Aorta (tissue), 5 donors: ENCODE measurements at regions not wholly inside any gene's neighbourhood (a gene's known extent, or its start where the extent isn't known, plus 50 kb on each side); places are given as distances from the start of the nearest gene placed in this dataset.
A peak's percentile ranks its signal among the peaks of the same experiment; 100 is the strongest.

Source experiments
- ATAC-seq: fragments of 200-7000 bp; cut with Tn5 transposase; one replicate; pipeline ENCODE4 v1.9.1; 2022; ENCODE audit warnings: moderate library complexity; ENCODE audit not compliant: low FRiP score
- DNase-seq, 2 donors: peaks; one replicate each; pipeline ENCODE4 v3.0.0-alpha.2; 2020
- H3K27ac ChIP-seq, 2 donors: one replicate each; pipeline ENCODE4 v1.5.1; 2013; ENCODE audit warnings: low read length in 2 of 2, mild to moderate bottlenecking in 2 of 2, moderate library complexity in 2 of 2, control low read depth in 1 of 2, inconsistent platforms in 1 of 2, low read depth in 1 of 2
- H3K27me3 ChIP-seq, 2 donors: one replicate each; pipeline ENCODE4 v1.6.1; 2013; ENCODE audit warnings: control low read depth in 1 of 2, low read length in 1 of 2, mild to moderate bottlenecking in 1 of 2, moderate library complexity in 1 of 2; ENCODE audit not compliant: insufficient read depth in 2 of 2, control insufficient read depth in 1 of 2
- H3K36me3 ChIP-seq, 2 donors: one replicate each; pipeline ENCODE4 v1.6.1; 2013; ENCODE audit warnings: control low read depth in 1 of 2, low read length in 1 of 2, mild to moderate bottlenecking in 1 of 2; ENCODE audit not compliant: insufficient read depth in 2 of 2, control insufficient read depth in 1 of 2
- H3K4me1 ChIP-seq, 2 donors: one replicate each; pipeline ENCODE4 v1.6.1; 2013; ENCODE audit warnings: low read length in 2 of 2, control low read depth in 1 of 2, mild to moderate bottlenecking in 1 of 2, moderate library complexity in 1 of 2; ENCODE audit not compliant: insufficient read depth in 2 of 2, control insufficient read depth in 1 of 2
- H3K4me3 ChIP-seq, 2 donors: one replicate each; pipeline ENCODE4 v1.5.1; 2013; ENCODE audit warnings: low read length in 2 of 2, control low read depth in 1 of 2, mild to moderate bottlenecking in 1 of 2
- H3K9me3 ChIP-seq: one replicate; pipeline ENCODE4 v1.6.1; 2013; ENCODE audit warnings: mild to moderate bottlenecking, low read length; ENCODE audit not compliant: control insufficient read depth
- WGBS, 2 donors: extraction: QIAGEN DNeasy Blood & Tissue Kit; methylation state at CpG; one replicate each; pipeline ENCODE4 v1.1.7; 2013; 5-methylcytosine and 5-hydroxymethylcytosine counted together
- intact Hi-C, 2 donors: fragments of 100-400 bp; cut with DNase I; formaldehyde crosslinking; loops; one replicate each; pipeline versions ENCODE4 v1.14.2 to v1.15.0; 2022
- donor health status: healthy with polysubstance abuse.
- donor health status: Bipolar disorder and iron deficiency.
- donor health status: DM: no; HTN: no; CAD: no.
- donor health status: DM: no; HTN: no; CAD: no.
- donor health status: DM: yes; HTN: yes; CAD: no.

DNA sequence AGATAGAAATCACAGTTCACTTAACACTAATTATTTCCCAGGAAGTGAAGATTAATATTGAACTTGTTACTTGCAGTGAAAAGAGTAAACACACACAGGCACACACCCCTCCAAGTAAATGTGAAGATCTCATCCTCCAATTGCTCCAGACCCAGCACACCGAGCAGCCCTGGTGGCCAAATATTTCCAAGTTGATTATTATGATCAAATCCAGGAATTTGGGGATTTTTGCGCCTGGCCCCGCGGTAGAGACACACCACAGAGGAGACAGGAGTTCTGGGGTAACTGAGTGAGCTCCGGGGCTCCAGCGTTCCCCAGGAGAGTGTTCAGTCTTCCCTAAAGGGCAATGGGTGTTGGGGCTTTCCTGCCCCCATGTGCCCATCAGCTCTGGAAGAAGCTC lies 431.5 kb downstream of the BCL11B start:
- Histone ChIP-seq H3K27ac (no peak overlapping the region), H3K27me3 (no peaks in the 10 kb centered on the region), H3K4me1 (no peaks in the 10 kb centered on the region), H3K36me3 (no peaks in the 10 kb centered on the region), H3K9me3 (no peaks in the 10 kb centered on the region), H3K4me3 (no peak overlapping the region)
- no peak for DNase-seq
- WGBS, 2 donors = 79 to 85% methylated on average over 6 of the region's 6 CpGs
- ATAC-seq = no peak
- intact Hi-C loops = no loop called here

DNA sequence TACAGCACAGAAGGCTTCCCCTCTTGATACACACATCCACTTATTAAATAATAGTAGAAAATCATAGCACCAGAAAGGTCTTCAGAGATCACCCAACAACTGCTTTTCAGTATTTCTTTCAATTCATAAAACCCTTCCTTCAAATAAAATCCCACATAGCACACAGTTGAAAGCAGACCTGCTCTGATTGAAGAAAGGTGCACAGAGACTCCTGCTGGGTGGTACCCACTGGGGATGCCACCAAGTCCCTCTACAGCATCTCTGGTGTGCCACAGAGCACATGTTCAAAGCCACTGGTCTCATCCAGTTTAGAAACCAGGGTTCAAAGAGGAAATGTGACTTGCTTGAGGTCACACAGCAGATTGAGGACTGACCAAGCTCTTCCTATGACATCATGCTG lies 427.5 kb downstream of the BCL11B start:
- Histone ChIP-seq H3K27me3 (no peaks in the 10 kb centered on the region), H3K36me3 (no peaks in the 10 kb centered on the region), H3K27ac (no peak overlapping the region), H3K4me1 (no peaks in the 10 kb centered on the region), H3K9me3 (no peaks in the 10 kb centered on the region), H3K4me3 (no peak overlapping the region)
- no peak for ATAC-seq
- intact Hi-C loops = no loop called here
- DNase-seq = no peak

DNA sequence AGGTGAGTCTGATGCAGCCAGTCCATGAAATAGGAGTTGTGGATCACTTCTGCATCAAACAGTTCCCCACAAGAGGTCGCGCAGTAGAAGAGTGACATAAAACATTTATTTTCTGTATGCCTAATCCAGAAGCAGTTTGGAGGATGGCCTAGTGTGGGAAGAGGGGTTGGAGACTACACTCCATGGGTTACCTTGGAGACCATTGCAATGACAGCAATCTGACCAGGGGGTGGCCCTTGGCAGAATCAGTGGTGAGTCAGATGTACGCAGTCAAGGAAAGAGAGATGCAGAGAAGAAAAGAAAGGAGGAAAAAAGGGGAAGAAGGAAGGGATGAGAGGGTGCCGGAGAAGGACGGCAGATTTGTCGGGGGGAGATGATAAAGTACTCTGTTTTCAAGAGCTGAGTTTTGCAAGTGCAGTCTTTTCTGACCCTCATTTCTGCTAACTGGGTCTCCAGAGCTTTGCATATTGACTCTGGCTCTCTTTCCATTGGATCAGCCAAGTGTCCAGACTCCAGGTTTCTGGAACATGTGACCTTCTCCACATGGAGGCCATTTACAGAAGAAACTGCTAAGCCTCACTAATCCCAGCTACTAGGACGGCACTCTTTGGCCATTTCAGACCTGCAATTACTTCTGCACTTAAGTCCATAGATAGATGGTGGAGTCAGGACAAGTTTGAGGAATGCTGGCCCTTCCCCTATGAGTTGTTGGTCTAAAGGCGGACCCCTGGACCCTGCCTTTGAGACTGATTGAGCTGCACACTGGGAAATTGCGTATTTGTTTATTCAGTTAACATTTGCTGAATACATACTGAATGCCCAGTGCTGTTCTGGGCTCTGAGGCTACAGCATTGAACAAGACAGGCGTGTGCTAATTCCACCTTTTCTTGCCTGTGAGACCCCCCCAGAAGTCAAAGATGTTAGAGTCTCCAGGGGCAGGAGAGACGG lies 424.2 kb downstream of the BCL11B start:
- intact Hi-C loops = no loop called here
- no peak overlapping the region for H3K4me3 ChIP-seq
- no peak for DNase-seq
- no peak overlapping the region for H3K27ac ChIP-seq
- H3K9me3 ChIP-seq = no peaks in the 10 kb centered on the region
- no peaks in the 10 kb centered on the region for H3K36me3 ChIP-seq
- no peaks in the 10 kb centered on the region for H3K27me3 ChIP-seq
- ATAC-seq = peak; percentile 57
- H3K4me1 ChIP-seq = no peaks in the 10 kb centered on the region
- WGBS, 2 donors = 61 to 71% methylated on average over 11 of the region's 11 CpGs

DNA sequence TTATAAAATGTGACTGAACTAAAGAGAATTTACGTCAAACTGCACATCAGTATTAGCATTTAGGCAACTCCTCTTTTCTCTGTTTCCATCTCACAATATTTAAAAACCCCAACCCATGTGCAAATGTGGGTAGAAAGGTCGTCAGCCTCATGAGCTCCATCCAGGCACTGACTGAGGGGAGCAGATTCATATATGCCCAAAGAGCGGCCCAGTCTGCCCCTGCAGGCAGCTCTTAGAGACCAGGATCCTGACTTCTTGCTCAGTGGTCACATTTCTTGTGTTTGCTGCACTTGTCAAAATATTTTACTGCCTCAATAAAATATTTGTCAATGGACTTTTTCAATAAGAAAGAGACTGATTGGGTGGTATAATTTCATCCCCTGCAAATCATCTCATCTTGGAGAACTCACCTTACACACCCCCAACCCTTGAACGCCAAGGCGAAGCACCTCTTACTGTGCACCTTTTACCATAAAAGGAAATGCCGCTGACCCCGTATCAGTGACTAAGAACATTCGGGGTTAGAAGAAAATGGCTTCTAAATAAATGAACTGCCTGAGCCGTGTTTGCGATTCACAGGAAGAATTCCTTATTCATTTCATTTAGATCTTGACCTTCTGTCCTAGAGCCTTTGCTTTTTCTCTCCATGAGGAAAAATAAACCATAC lies 418.8 kb downstream of the BCL11B start:
- Histone ChIP-seq H3K27me3 (no peaks in the 10 kb centered on the region), H3K27ac (no peak overlapping the region), H3K4me1 (no peaks in the 10 kb centered on the region), H3K4me3 (no peak overlapping the region), H3K36me3 (no peaks in the 10 kb centered on the region), H3K9me3 (no peaks in the 10 kb centered on the region)
- intact Hi-C loops = no loop called here
- 70 to 73% methylated on average over 10 of the region's 10 CpGs for WGBS, 2 donors
- DNase-seq (no peak), ATAC-seq (no peak)

DNA sequence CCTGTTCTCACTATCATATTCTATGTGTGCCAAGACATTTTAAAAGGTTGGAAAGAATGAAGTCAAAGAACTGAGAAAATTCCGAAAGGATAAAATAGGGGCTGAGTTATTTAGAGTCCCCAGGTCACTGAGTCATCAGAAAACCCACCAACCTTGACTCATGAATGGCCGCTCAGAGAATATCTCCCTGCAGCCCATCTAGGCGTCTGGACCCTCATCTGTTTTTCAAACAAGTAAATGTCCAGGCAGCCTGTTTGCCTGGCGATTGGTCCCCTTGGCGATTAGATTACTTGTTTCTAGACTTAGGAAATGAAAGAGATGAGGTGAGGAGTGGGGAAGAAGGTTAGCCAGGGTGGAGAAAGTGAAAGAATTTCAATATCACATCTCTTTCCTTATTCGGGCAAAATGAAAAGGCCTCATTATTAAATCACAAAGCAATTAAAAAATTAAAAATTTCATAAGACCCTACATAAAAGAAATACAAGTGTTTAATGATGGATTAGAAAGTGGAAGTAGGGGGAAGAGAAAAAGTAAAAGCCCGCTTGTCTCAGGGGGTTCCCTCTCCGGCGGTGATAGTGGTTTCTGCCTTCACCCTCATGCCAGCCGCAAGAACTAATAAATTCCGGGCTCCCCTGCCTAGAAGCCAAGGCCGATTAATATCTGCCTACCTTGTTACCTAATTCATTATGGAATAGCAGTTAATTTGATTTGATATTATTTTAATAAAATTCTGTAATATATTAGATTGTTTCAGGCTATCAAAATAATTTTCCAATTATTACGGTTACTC lies 415.9 kb downstream of the BCL11B start:
- H3K9me3 ChIP-seq = no peaks in the 10 kb centered on the region
- no peak for DNase-seq
- H3K36me3 ChIP-seq = no peaks in the 10 kb centered on the region
- intact Hi-C loops = no loop called here
- no peaks in the 10 kb centered on the region for H3K4me1 ChIP-seq
- H3K27ac ChIP-seq = no peak overlapping the region
- WGBS, 2 donors = 81 to 85% methylated on average over 13 of the region's 13 CpGs
- no peak for ATAC-seq
- H3K4me3 ChIP-seq = no peak overlapping the region
- H3K27me3 ChIP-seq = no peaks in the 10 kb centered on the region

DNA sequence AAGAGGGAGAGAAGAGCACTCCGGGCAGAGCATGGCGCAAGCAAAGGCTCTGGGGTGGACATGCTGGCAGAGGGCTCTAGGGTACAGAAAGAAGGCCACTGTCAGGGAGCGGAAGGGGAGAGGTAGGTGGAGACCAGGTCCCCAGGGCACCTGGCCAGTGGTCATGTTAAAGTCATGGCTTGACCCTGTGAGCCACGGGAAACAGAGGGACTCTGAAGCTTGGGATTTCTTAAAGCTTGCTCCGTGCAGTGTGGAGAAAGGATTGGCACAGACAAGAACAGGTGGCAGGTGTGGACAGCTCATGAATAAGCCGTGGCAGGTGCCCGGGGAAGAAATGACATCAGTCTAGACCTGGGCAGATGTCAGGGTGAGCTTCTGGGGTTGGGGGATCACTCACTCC lies 413.8 kb downstream of the BCL11B start:
- no peak overlapping the region for H3K27ac ChIP-seq
- H3K4me3 ChIP-seq = no peak overlapping the region
- 88 to 92% methylated on average over 7 of the region's 7 CpGs for WGBS, 2 donors
- DNase-seq = no peak
- H3K9me3 ChIP-seq = no peaks in the 10 kb centered on the region
- intact Hi-C loops = no loop called here
- no peaks in the 10 kb centered on the region for H3K36me3 ChIP-seq
- H3K4me1 ChIP-seq = no peaks in the 10 kb centered on the region
- no peaks in the 10 kb centered on the region for H3K27me3 ChIP-seq
- no peak for ATAC-seq

DNA sequence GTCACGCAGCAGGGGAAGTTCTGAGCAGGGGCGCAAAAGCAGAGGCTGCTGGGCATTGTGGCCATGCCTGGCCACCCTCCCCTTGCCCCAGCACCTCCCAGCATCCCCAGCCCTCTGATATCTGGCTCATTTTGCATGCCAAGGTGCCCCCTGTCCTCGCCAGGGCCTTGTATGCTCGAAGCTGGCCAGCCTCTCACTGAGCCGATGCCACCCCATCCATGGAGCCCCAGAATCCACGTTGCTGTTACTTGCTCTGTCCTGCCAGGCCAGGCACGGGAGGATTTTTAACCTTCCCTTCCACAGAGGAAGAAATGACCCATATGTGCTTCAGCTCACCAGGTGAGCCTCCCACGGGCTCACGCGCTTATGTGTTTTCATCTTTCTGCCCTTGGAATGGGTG lies 413.4 kb downstream of the BCL11B start:
- Histone ChIP-seq H3K4me1 (no peaks in the 10 kb centered on the region), H3K27ac (no peak overlapping the region), H3K9me3 (no peaks in the 10 kb centered on the region), H3K4me3 (no peak overlapping the region), H3K36me3 (no peaks in the 10 kb centered on the region), H3K27me3 (no peaks in the 10 kb centered on the region)
- intact Hi-C loops = no loop called here
- 86 to 87% methylated on average over 10 of the region's 10 CpGs for WGBS, 2 donors
- DNase-seq = no peak
- no peak for ATAC-seq

DNA sequence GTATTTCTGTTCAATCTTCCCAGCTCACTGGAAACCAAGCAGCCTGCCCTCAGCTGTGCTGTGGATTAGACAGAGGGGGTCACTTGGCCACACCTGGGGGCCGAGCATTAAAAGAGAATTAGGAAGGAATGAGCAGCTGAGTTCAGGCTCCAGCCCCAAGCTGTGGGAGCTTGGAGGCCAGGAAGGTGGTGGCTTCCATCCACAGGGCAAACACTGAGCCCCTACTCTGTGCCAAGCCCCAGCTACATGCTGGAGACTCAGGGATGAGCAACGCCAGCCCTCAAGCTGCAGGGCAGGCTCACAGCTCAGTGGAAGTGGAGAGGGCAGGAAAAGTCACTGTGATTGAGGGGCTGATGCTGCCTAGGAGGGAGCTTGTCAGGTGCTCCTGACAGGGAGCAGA lies 412.7 kb downstream of the BCL11B start:
- DNase-seq (no peak), ATAC-seq (no peak)
- H3K27ac ChIP-seq = no peak overlapping the region
- no peaks in the 10 kb centered on the region for H3K27me3 ChIP-seq
- no peak overlapping the region for H3K4me3 ChIP-seq
- H3K4me1 ChIP-seq = no peaks in the 10 kb centered on the region
- no peaks in the 10 kb centered on the region for H3K9me3 ChIP-seq
- intact Hi-C loops = no loop called here
- no peaks in the 10 kb centered on the region for H3K36me3 ChIP-seq
- 75 to 77% methylated on average over 2 of the region's 2 CpGs for WGBS, 2 donors
